ENCODE measurements at regions not wholly inside any gene's neighbourhood (a gene's known extent, or its start where the extent isn't known, plus 50 kb on each side); places are given as distances from the start of the nearest gene placed in this dataset.

DNA sequence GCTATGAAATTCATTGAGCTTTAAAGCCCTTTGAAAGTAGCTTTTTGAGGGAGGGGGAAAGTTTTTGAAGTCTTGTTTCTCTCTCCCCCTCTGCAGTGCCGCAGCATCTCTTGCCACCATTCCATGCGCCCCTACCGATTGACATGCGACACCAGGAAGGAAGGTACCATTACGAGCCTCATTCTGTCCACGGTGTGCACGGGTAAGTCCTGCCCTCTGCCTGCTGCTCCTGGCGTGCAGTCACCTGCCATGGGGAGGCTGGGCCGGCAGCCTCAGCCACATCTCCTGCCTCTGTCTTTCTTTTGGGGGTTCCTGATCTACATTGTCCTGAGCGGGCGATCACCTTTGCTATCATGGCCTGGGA, 191.6 kb downstream of the GLI2 start:
- TF ChIP-seq CTCF (IDR thresholded peaks at IDR 0.05) (no peak), EP300 (IDR thresholded peaks at IDR 0.05) (no peak), POLR2A (IDR thresholded peaks at IDR 0.05) (no peak)

All from ovary (tissue), 3 donors.